Hepatic stellate cell (primary cell): ENCODE measurements at regions not wholly inside any gene's neighbourhood (a gene's known extent, or its start where the extent isn't known, plus 50 kb on each side); places are given as distances from the start of the nearest gene placed in this dataset.
A peak's percentile ranks its signal among the peaks of the same experiment; 100 is the strongest.

Experiments used
- DNase-seq: peaks from one replicate; pipeline ENCODE4 v3.0.0; 2011; ENCODE audit warnings: low spot score

GRCh38 chr4:181952478-181952877 lies 290.7 kb upstream of the TENM3 start:
- DNase-seq: peak; percentile 24

GRCh38 chr4:181956512-181956911 lies 286.7 kb upstream of the TENM3 start:
- DNase-seq: no peak

DNA sequence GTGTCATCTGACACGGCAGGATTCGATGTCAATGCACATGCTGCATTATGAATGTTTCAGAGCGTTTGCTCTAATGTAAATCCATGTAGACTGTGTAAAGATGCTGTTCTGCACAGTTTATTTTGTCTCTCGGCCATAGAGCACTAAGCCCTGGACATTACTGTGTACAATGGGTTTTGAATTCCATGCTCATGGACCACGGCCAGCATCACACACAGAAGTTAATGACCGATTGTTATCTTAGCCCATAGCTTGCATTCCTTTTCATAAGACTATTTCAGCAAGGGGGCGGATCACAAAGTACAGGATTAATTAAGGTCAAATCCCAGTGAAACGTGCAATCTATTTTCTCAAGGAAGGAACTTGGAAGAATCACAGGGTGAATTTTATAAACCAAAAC lies 286.1 kb upstream of the TENM3 start:
- DNase-seq: peak; percentile 7

- DNase-seq: no peak
Observed at GRCh38 chr4:181958446-181958845, 284.8 kb upstream of the TENM3 start.

DNA sequence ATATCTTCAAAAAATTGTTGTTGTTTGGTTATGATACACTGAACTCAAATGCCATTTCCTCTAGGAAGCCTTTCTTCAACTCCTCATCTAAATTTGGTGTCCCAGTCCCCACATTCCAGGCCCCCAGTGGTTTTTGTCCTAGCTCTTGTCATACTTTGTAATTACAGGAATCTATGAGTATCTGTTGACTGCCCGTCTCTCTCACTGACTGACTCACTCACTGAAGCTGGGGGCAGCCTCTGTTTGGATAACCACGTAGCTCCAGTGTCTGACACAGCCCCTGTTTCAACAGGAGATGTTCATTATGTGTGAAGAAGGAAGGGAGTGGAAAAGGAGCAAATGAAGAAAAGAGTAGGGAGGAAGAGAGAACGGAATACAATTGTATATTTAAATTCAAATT lies 284.1 kb upstream of the TENM3 start:
- DNase-seq: peak; percentile 27

DNA sequence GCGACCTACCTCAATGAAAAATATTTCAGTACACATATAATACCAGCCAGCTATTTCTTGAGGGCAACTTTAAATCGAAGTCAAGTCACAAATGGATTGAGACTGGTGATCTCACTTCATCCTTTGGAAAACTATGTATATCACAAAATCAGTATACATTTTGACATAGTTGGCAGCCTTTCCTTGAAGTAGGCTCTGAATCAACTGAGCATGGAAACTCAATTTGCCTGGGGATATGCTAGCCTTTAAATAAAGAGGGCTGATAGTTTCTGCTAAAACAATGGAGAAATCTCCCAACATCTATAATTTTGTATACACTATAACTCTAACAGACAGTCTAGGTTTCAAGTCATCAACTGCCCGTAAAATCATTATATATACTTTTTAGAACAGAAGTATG lies 282.8 kb upstream of the TENM3 start:
- DNase-seq: no peak

DNA sequence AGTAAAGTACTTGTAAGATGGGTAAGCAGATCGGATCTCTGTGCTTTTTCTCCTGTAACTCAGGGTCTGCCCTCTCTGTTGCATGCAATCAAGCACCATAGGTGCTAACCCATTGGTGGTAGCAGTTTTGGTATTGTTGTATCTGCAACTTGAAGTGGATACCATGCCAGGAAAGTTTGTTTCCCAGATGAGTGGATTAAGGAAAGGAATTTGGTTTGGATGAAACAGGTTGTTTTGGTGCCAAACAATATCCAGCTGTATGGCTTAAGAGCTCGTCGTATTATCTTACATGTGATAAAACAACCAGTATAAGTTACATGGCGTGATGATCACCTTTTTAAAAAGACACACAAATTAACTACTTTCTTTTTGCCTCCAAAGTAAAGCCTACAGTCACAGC lies 280.9 kb upstream of the TENM3 start:
- DNase-seq: no peak

- DNase-seq: no peak
Observed at GRCh38 chr4:181964731-181965130, 278.5 kb upstream of the TENM3 start.

DNA sequence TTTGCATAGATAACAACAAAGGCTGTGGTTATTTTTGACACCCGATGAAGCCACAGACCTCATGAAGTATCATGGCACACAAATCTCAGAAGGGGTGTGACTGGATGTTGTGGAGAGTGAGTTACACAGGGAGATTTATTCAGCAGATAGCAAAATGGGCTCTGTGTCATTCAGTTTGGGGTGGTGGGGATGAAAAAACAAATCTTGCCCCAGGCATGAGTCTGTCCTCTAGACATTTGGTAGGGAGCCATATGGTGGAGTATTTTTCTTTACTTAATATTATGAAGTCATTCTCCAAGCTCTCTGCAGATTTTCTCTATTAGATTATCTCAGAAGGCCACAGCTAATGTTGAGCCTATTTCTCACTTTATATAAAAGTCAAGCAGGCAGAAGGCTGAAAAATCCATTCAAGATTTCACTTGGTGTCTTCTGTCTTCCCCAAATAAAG lies 277.1 kb upstream of the TENM3 start:
- DNase-seq: peak; percentile 7

GRCh38 chr4:181967401-181967800 lies 275.8 kb upstream of the TENM3 start:
- no peak for DNase-seq

- DNase-seq: peak; percentile 13
Observed at GRCh38 chr4:181968371-181968770, 274.8 kb upstream of the TENM3 start.

DNA sequence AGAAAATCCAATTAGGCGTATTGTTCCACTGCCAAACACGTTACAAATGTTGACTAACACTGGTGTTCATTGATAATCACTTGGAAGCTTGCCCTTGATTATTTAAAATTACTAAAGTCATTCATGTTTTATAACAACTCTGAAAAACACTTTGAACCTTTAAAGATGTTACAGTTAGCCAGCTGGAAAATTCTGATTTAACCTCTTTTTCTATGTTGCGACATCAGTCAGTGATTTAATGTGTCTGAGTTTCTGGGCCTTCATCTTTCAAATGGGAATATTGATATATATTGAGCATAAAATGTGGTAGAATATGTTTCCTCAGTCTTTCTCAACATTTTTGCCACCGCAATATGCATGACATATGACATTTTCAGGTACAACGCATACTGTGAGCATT lies 274.1 kb upstream of the TENM3 start:
- no peak for DNase-seq

DNA sequence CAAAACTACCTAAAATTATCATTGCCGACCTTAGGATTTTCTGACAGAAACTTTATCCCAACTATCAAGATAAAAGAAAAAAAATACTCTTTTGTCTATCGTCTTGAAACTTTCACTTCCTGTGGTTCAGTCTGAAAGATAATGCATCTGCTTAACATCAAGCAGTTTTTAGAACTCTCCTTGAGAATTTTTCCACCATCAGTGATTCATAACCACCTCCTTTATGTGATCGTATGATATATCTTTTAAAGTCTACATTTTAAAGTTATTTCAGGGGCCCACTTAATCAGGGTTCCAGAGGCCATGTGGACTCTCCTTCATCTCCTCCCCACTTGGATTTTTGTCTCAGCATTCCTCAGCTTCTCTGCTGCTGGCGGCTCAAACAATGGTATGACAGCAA lies 272.8 kb upstream of the TENM3 start:
- DNase-seq: no peak

GRCh38 chr4:181971411-181971810 lies 271.8 kb upstream of the TENM3 start:
- no peak for DNase-seq

- no peak for DNase-seq
Observed at GRCh38 chr4:181971973-181972372, 271.2 kb upstream of the TENM3 start.

- no peak for DNase-seq
Observed at GRCh38 chr4:181976764-181977163, 266.4 kb upstream of the TENM3 start.

- no peak for DNase-seq
Observed at GRCh38 chr4:181982437-181982836, 260.8 kb upstream of the TENM3 start.

DNA sequence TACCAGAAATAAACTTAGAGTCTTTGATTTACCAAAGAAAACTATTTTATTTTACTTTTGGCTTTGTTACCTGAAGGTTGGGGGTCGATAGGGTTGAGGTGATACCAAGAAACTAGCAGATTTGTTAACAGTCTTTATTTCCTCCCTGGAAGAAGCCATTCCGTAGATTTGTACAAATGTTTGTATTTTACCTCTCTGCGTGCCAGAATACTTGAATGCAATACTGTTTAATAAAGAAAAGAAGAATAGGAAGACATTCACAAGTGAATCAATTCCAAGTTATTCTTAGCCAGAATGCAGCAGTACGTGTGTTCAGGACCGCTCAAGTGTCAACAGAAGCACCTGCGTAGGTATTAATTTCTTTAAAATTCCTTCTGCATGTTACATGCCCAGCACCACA lies 260.3 kb upstream of the TENM3 start:
- no peak for DNase-seq

GRCh38 chr4:181987392-181987791 lies 255.8 kb upstream of the TENM3 start:
- no peak for DNase-seq

- no peak for DNase-seq
Observed at GRCh38 chr4:181989071-181989470, 254.1 kb upstream of the TENM3 start.

GRCh38 chr4:181991369-181992108 lies 251.7 kb upstream of the TENM3 start:
- no peak for DNase-seq

DNA sequence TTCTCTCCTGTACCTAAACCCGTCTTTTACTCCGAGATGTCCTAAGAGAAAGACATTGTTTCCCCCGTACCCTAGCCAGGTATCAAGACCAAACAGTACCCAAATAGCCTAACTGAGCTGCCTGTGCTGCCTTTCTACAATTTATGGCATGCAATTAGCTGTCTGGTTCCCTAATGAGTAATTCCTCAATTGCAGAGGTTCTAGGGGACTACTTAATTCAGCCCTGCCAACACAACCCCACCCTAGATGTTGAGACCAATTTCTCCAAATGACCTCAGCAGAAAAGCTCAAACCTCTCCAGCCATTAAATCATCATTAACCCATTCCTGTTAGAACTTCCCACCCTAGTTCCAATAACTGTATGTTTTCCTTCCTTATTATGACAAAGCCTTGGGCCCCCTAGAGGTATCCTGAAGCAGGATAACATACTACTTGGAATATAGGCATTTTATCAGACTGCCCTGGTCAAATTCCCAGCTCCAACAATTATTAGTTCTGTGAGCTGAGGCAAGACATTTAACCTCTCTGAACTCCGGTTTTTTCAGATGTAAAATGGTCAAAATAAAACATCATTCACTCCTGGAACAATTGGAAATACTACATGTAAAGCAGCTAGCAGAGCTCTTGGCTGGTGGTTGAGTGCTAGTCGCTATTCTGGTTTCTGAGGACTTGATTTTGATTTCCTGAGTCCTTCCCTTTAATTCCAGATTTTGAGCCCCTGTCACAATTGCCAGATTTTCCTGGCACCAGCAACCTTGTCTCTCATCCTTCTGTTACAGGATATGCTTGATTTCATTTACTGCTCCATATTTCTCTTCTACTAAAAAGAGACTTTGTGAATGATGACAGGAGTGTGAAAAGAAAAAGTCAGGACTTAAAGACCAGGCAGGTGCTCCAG lies 244.6 kb upstream of the TENM3 start:
- DNase-seq: no peak

GRCh38 chr4:182000077-182000476 lies 243.1 kb upstream of the TENM3 start:
- no peak for DNase-seq
